GDM1 (cell line): ENCODE measurements at regions not wholly inside any gene's neighbourhood (a gene's known extent, or its start where the extent isn't known, plus 50 kb on each side); places are given as distances from the start of the nearest gene placed in this dataset.
"Not testable (repeated sequence)": the region's sequence is repeated elsewhere in the genome, so short reads cannot be mapped to it uniquely, and the experiment has no call there.

Experiments
- DNase-seq: peaks from one replicate; lab custom pipeline; 2025; lab: John Stamatoyannopoulos, UW

DNA sequence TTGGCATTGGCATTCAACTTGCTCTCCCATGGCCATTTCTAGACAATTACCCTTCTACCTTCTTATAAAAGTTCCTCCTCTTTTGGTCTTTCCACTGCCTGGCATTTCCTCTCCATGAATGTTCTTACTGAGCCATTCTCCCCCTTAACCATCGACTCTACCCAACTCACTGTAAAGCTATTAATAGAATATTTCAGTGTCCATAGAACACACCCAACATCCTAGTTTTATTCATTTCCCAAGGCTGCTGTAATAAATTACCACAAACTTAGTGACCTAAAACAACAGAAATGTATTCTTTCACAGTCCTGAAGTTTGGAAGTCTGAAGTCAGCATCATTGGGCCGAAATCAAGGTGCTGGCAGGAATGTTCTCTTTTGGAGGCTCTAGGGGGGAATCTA, 170.0 kb upstream of the ATP5MC3 start:
- DNase-seq, result no peak

DNA sequence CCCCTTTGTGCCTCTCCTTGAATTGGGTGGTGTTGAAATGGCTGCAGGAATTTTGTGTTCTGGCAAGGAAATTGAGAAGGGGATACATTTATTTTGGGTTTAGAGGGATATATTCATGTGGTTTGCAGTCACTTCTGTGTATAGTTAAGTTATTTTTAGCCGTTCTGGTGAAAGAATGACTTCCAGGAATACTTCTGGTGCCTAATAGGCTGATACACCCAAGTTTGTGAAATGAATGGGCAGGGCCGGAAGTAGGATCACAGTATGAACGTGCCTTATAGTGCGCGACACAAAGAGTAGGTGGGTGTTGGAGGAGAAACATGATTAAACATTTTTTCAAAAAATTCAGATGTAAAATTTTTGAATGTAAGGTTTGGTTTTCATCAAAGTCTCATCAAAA, 168.6 kb upstream of the ATP5MC3 start:
- DNase-seq, result no peak

DNA sequence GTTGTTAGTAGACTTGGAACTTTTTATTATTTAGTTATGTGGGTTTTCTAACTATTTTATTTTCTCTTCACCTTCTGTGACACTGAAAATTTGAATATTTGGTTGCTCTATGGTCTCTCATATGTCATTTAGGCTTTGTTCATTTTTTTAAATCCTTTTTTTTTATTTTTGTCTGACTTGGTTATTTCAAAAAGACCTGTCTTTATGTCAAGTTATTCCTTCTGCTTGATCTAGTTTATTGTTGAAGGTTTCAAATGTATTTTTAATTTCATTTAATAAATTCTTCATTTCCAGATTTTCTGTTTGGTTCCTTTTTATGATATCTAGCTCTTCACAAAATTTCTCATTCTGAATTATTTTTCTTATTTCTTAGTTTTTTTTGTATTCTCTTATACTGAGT, 160.6 kb upstream of the ATP5MC3 start:
- no peak for DNase-seq

GRCh38 chr2:175330195-175330594, 148.7 kb upstream of the ATP5MC3 start:
- no peak for DNase-seq

DNA sequence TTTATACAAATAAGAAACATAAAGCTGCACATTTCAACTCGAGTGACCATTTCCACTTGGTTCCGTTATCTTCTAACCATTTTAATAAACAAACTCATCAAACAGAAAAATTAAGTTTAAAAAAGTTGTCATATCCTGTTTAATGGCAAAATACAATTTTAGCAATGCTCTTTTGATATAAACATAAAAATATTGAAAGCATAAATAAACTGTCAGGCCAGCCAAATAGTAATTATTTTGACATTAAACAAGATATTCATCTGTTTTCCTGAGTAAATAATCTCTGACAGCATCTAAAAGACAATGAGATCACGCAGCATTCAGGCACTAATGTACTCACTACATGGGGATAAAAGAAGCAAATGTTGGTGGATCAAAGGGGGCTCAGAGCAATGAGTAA, 145.3 kb upstream of the ATP5MC3 start:
- no peak for DNase-seq

DNA sequence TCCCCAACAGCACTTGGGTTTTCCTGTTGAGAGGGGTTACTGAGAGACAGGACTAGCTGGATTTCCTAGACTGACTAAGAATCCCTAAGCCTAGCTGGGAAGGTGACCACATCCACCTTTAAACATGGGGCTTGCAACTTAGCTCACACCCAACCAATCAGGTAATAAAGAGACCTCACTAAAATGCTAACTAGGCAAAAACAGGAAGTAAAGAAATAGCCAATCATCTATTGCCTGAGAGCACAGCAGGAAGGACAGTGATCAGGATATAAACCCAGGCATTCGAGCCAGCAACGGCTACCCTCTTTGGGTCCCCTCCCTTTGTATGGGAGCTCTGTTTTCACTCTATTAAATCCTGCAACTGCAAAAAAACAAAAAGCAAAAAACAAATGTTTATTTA, 144.7 kb upstream of the ATP5MC3 start:
- DNase-seq, result not testable (repeated sequence)

GRCh38 chr2:175323162-175323561, 141.7 kb upstream of the ATP5MC3 start:
- DNase-seq, result no peak

- DNase-seq, result no peak
Measured at GRCh38 chr2:175318542-175318941, 137.0 kb upstream of the ATP5MC3 start.

DNA sequence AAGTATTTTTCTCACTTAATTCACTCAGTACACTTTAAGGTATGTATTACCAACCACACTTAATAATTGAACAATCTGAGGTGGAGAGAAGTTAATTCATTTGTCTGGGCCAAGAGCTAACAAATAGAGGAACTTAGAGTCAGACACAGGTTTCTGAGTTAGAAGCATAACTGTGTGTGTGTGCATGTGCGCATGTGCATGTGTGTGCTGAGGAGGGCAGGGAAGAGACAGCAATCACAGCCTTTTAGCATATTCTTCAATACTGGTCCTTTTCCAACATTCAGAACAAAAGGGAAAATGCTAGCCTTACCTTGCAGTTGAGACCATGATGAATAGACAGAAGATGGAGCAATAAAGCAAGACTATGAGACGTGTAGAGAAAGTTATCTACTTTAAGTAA, 136.2 kb upstream of the ATP5MC3 start:
- no peak for DNase-seq

DNA sequence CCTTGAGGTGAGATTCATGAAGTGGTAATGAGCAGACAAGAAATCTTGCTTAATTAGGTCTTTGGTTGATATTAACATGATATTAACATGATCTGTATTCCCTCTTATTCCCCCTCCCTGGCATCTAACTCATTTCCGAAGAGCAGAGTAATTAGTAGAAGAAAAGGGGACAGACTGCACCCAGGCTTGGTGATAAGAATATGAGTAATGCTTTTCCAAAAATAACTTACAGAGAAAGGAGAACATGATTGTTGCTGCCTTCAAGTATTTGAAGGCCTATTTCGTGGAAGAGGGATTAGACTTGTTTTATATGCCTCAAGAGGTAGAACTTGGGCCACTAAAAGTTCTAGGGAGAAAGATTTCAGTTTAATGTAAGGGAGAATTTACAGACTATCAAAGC, 130.6 kb upstream of the ATP5MC3 start:
- DNase-seq, result no peak

DNA sequence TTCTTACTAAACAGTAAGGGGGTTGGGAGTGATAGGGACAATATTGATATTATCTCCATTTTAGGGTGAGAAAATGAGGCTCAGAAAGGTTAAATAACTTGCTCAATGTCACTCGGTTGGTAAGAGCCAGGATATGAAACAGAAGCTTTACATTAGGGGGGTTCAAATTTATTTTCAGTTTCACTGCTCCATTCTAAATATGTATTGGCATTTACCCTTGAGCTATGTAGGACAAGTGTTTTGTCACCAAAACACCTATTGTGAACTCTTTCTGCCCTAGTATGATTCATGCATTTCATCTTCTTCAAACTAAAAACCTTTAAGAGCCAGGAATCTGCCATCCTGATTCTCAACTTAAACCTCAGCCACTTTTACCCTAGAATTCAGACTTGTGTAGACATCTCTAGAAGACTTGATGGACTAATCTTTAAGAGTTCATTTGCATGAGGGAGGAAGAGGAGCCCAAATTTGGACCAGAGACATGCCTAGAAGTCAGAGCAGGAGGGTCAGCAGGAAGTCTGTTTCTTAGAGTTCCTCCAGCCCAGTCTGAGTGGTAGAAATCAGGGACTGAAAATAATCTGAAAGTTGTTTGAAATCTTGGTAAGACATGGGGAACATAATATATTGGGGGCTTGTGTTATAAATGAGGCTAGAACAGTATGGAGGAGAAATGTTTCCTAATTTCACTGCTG, 129.4 kb upstream of the ATP5MC3 start:
- DNase-seq, result no peak

DNA sequence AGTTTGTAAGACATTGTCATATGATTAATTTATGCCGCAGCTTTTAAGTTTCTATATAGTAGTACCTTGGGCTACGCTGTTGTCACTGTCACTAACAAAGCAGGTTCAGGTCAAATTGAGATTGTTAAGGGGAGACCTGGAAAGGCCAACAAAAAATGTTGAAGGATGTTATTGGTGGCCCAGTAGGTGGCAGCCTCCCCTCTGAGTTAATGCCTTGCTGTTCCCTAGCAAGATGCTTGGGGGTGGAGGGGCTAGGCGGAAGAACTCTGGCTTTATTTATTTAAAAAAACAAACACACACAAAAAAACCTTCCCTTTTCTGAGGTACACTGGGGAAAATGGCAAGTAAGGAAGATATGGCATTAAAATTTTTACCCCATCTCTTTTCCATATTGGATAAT, 128.3 kb upstream of the ATP5MC3 start:
- peak; percentile 14 for DNase-seq

DNA sequence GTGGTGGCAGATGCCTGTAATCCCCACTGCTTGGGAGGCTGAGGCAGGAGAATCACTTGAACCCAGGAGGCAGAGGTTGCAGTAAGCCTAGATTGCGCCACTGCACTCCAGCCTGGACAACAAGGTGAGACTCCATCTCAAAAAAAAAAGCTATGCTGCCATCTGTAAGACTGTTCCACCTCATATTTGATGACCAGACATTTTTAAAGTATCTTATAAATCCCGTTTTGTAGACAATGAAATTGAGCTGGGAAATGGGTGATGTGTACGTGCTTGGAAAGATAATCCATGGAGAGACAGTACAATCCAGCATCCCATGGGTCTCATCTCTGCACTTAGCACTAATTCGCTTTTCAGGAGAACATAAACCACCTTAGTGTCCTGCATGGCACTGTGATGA, 126.5 kb upstream of the ATP5MC3 start:
- no peak for DNase-seq

- DNase-seq, result no peak
Measured at GRCh38 chr2:175304541-175304940, 123.0 kb upstream of the ATP5MC3 start.

- DNase-seq, result no peak
Measured at GRCh38 chr2:175293776-175294175, 112.3 kb upstream of the ATP5MC3 start.

DNA sequence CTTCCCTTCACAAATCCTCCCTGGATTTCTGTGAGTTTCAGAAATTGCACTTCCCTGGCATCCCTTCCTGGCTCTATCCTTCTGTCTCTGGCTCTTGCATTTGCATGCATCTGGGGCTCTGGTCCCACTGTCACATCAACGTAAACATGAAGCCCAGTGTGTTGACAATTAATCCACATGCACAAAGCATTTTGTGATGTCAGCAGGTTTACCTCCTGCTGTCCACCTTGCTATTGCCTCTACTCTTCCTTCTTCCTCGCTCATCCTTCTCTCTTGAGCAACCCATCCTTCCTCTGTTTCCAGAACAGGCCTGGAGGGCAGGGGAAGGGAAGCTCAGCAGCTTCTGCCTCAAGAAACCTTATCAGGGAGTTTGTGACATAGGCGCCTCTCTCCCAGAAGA, 111.7 kb upstream of the ATP5MC3 start:
- DNase-seq, result no peak

- no peak for DNase-seq
Measured at GRCh38 chr2:175282886-175283285, 101.4 kb upstream of the ATP5MC3 start.

- DNase-seq, result no peak
Measured at GRCh38 chr2:175282300-175282699, 100.8 kb upstream of the ATP5MC3 start.

- DNase-seq, result no peak
Measured at GRCh38 chr2:175277772-175278171, 96.3 kb upstream of the ATP5MC3 start.

DNA sequence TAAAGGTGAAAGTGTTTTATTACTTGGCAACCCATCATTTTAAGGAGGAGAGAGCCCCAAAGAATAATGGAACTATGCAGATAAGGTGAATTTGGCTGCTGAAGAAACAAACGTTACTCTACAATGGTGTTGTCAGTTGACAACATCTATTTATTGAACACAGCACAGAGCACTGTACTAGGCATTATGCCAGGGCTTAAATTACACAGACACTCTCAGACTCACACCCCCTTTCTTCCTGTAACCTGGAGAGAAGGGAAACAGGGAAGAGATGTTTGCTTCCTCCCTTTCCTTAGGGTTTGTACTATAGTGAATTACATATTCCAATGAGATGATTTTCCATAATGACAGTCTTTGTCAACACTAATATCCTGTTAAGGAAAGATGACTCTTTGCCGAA, 94.0 kb upstream of the ATP5MC3 start:
- no peak for DNase-seq

- no peak for DNase-seq
Measured at GRCh38 chr2:175259164-175259563, 77.7 kb upstream of the ATP5MC3 start.

DNA sequence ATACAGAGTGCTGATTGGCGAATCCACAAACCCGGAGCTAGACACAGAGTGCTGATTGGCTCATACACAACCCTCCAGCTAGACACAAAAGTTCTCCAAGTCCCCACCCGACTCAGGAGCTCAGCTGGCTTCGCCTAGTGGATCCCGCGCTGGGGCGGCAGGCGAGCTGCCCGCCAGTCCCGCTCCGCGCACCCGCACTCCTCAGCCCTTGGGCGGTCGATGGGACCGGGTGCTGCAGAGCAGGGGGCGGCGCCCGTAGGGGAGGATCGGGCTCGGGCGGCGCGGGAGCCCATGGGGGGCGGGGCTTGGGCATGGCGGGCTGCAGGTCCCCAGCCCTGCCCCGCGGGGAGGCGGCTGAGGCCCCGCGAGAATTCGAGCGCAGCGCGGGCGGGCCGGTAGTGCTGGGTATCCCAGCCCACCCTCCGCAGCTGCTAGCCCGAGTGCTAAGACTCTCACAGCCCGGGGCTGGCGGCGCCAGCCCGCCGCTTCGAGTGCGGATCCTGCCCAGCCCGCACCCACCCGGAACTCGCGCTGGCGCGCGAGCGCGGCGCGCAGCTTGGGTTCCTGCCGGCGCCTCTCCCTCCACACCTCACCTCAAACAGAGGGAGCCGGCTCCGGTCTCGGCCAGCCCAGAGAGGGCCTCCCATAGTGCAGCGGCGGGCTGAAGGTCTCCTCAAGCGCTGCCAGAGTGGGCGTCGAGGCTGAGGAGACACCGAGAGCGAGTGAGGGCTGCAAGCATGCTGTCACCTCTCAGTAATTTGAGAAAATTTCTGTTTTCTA, 75.5 kb upstream of the ATP5MC3 start:
- no peak for DNase-seq

DNA sequence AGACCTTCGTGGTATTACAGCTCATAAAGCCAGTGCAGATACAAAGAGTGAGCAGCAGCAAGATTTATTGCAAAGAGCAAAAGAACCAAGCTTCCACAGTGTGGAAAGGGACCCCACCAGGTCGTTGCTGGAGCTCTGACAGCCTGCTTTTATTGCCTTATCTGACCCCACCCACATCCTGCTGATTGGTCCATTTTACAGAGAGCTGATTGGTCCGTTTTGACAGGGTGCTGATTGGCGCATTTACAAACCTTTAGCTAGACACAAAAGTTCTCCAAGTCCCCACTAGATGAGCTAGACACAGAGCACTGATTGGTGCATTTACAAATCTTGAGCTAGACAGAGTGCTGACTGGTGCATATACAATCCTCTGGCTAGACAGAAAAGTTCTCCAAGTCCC, 74.9 kb upstream of the ATP5MC3 start:
- DNase-seq, result not testable (repeated sequence)

DNA sequence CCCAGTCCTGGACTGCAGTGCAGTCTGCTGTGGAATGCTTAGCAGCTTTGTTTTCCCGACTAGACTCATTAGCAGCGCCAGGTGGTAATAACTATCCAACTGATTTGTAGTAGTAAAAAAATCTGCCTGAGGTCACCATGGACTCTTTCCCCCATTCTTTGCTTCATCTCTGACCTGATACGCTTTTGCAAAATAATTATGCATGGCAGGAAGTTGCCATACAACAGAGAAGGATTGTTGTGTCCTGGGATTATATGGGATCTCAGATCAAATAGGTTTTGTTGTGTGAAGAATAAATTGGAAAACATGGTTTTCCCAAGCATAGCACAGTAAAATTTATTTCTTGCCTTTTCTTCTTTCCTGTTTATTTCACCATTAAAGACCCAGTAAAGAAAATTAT, 72.4 kb upstream of the ATP5MC3 start:
- no peak for DNase-seq
